Activated CD4-positive, alpha-beta T cell treated with anti-CD3 and anti-CD28 coated beads, Interleukin-2, amount 10 ng/mL, durations not matched to agents 24 days and 14 days (primary cell): ENCODE measurements at regions not wholly inside any gene's neighbourhood (a gene's known extent, or its start where the extent isn't known, plus 50 kb on each side); places are given as distances from the start of the nearest gene placed in this dataset.
A peak's percentile ranks its signal among the peaks of the same experiment; 100 is the strongest.

ENCODE experiments used
- DNase-seq: peaks from one replicate; pipeline ENCODE4 v3.0.0; 2022
- H3K27ac Mint-ChIP-seq: one replicate; pipeline ENCODE4 v1.8.0; 2022; ENCODE audit warnings: mild to moderate bottlenecking, mixed read lengths
- H3K27me3 Mint-ChIP-seq: one replicate; pipeline ENCODE4 v1.8.0; 2022; ENCODE audit warnings: mixed read lengths
- H3K36me3 Mint-ChIP-seq: one replicate; pipeline ENCODE4 v1.8.0; 2022; ENCODE audit warnings: low read depth, mild to moderate bottlenecking, mixed read lengths
- H3K4me1 Mint-ChIP-seq: one replicate; pipeline ENCODE4 v1.8.0; 2021; ENCODE audit warnings: mixed read lengths
- H3K4me3 Mint-ChIP-seq: one replicate; pipeline ENCODE4 v1.8.0; 2022; ENCODE audit warnings: mild to moderate bottlenecking, moderate library complexity, mixed read lengths
- H3K9me3 Mint-ChIP-seq: one replicate; pipeline ENCODE4 v1.8.0; 2021; ENCODE audit warnings: mixed read lengths
- intact Hi-C: fragments of 100-400 bp; cut with micrococcal nuclease; formaldehyde crosslinking; loops from one replicate; pipeline ENCODE4 v1.15.1; 2023

DNA sequence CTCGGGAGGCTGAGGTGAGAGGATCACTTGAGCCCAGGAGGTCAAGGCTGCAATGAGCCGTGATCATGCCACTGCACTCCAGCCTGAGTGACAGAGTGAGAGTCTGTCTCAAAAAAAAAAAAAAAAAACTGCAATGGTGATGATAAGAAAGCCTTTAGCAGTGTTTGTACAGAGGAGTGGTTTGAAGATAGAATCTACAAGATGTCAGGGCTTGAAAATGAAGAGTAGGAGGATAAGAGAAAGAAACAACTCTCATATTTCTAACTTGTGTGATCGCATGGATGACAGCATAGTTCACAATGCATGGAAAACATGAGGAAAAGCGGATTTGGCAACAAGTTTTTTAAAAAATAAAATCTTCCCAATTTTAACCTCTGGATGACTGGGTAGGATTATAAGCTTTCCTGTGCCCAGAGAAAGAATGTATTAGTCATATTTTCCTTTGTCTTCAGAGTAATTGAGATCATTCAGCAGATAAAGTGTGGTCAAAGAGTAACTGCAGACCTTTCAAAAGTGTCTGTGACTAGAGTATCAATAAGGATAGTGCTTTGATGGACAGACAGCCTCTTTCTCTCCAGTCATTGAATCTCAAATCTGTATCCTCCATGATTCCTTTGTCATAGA lies 328.1 kb downstream of the CASP12 start:
- no peak for DNase-seq
- H3K4me3 Mint-ChIP-seq = no peak overlapping the region
- H3K4me1 Mint-ChIP-seq = no peaks in the 10 kb centered on the region
- H3K36me3 Mint-ChIP-seq = no peaks in the 10 kb centered on the region
- intact Hi-C loops = no loop called here
- H3K9me3 Mint-ChIP-seq = peaks cover 21% of the 10 kb centered on the region
- H3K27ac Mint-ChIP-seq = no peak overlapping the region
- no peaks in the 10 kb centered on the region for H3K27me3 Mint-ChIP-seq

DNA sequence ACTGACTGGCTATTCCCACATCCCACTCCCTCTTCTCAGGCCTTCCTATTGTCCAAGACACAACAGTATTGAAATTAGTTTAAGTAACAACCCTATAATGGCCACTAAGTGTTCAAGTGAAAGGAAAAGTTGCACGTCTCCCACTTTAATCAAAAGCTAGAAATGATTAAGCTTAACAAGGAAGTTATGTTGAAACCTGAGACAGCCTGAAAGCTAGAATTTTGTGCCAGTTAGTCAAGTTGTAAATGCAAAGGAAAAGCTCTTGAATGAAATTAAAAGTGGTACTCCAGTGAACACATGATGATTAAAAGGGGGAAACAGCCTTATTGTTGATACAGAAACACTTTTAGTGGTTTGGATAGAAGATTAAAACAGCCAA lies 332.7 kb downstream of the CASP12 start:
- H3K36me3 Mint-ChIP-seq = no peaks in the 10 kb centered on the region
- no peak overlapping the region for H3K27ac Mint-ChIP-seq
- no peak for DNase-seq
- H3K27me3 Mint-ChIP-seq = no peaks in the 10 kb centered on the region
- no peak overlapping the region for H3K4me3 Mint-ChIP-seq
- H3K9me3 Mint-ChIP-seq = peaks cover 14% of the 10 kb centered on the region
- intact Hi-C loops = no loop called here
- no peaks in the 10 kb centered on the region for H3K4me1 Mint-ChIP-seq

DNA sequence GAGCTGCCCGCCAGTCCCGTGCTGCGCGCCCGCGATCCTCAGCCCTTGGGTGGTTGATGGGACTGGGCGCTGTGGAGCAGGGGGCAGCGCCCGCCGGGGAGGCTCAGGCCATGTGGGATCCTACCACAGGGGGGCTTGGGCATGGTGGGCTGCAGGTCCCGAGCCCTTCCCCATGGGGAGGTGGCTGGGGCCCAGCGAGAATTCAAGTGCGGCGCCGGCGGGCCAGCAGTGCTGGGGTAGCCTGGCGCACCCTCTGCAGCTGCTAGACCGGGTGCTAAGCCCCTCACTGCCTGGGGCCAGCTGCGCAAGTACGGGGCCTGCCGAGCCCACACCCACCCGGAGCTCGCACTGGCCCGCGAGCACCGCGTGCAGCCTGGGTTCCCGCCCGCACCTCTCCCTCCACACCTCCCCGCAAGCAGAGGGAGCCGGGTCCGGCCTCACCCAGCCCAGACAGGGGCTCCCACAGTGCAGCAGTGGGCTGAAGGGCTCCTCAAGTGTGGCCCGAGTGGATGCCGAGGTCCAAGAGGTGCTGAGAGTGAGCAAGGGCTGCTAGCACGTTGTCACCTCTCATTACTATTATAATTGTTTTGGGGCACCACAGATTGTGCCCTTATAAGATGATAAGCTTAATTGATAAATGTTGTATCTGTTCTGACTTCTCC lies 333.2 kb downstream of the CASP12 start:
- peaks cover 14% of the 10 kb centered on the region for H3K9me3 Mint-ChIP-seq
- H3K36me3 Mint-ChIP-seq = no peaks in the 10 kb centered on the region
- H3K4me3 Mint-ChIP-seq = no peak overlapping the region
- no peak overlapping the region for H3K27ac Mint-ChIP-seq
- DNase-seq = no peak
- no peaks in the 10 kb centered on the region for H3K27me3 Mint-ChIP-seq
- intact Hi-C loops = no loop called here
- H3K4me1 Mint-ChIP-seq = no peaks in the 10 kb centered on the region

DNA sequence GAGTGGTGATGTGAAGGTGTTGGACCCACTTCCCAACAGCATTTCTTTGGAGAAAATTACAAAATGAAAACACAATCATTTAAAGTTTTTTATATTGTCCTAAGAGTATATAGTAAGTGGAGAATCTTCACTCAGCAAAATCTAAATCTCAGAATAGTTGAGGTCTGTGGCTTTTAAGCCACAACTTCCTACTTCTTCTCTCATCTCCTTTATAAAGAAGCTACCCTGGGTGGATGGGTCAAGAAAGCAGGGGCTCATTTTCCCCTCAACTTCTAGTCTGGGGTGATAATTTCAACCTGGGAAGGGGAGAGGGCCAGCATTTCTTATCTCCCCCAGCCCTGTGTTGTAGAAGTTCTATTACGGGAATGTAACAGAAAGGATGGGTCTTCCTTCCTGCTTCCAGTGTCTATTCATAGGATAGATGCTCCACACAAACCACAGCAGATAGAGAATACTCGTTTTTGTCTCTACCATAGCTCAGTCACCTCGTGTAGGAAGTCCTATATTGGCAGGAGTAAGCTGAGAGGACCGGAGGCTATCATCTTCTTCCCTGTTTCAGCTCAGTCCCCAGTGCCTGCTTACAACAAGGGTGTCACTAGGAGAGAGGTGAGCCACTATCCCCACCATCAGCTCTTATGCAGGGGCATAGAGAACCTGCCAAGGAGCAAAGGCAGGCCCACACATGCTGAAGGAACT lies 341.5 kb downstream of the CASP12 start:
- Mint-ChIP-seq H3K36me3 (no peaks in the 10 kb centered on the region), H3K27me3 (peaks cover 15% of the 10 kb centered on the region), H3K27ac (no peak overlapping the region), H3K4me1 (peaks cover 2% of the 10 kb centered on the region), H3K9me3 (no peaks in the 10 kb centered on the region), H3K4me3 (no peak overlapping the region)
- intact Hi-C loops = no loop called here
- no peak for DNase-seq

DNA sequence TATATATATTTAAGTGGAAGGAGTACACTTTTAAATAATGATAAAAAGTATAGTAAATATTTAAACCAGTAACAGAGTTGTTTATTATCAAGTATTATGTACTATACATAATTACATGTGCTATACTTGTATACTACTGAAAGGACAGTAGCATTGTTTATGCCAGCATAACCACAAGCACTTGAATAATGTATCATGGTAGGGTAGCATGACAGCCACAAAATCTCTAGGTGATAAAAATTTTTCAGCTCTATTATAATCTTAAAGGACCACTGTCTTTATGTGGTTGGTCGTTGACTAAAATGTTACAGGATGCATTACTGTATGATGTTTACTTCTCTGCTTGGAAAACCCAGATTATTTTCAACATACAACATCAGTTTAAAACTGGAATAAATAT lies 349.2 kb downstream of the CASP12 start:
- Mint-ChIP-seq H3K9me3 (no peaks in the 10 kb centered on the region), H3K4me1 (no peaks in the 10 kb centered on the region), H3K36me3 (no peaks in the 10 kb centered on the region), H3K27ac (no peak overlapping the region), H3K27me3 (peaks cover 2% of the 10 kb centered on the region), H3K4me3 (no peak overlapping the region)
- DNase-seq = no peak
- intact Hi-C loops = no loop called here

DNA sequence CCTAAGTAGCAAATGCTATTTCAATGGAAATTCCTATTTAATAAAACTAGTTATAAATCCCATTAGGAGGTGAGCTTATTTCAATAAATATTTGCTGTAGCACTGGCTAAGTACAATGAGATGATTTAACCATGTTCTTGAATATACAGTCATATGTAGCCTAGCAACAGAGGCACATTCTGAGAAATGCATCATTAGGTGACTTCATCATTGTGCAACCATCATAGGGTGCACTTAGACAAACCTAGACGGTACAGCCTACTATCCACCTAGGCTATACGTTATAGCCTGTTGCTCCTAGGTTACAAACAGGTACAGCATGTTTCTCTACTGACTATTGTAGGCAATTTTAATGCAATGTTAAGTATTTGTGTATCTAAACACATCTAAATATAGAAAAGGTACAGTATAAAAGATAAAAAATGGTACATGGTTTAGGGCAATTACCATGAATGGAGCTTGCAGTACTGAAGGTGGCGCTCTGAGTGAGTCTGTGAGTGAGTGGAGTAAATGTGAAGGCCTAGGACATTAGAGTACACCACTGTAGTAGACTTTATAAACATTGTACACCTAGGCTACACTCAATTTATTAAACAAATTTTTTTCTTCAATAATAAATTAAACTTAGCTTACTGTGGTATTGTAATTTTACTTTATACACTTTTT lies 350.1 kb downstream of the CASP12 start:
- intact Hi-C loops = no loop called here
- Mint-ChIP-seq H3K27ac (no peak overlapping the region), H3K4me3 (no peak overlapping the region), H3K9me3 (no peaks in the 10 kb centered on the region), H3K27me3 (peaks cover 2% of the 10 kb centered on the region), H3K36me3 (no peaks in the 10 kb centered on the region), H3K4me1 (no peaks in the 10 kb centered on the region)
- DNase-seq = no peak

DNA sequence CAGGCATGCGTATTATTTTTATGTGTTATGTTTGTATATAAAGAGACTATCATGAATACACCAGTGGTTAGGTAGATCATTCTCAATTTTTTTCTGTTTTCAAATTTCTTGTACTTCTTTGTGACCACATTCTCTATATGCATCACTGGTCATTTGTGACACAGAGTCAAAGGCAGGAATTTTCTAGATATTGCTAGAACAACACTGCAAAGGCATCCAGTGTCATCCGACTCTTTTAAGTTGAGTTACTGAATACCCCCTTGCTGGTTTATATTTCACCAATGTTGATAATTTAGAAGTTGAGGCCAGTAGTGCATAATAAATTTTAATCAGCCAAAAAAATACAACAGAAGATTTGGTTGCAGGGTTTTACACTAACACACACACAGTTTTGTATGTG lies 351.8 kb downstream of the CASP12 start:
- Mint-ChIP-seq H3K27me3 (peaks cover under 1% of the 10 kb centered on the region), H3K4me1 (no peaks in the 10 kb centered on the region), H3K27ac (no peak overlapping the region), H3K9me3 (no peaks in the 10 kb centered on the region), H3K36me3 (no peaks in the 10 kb centered on the region), H3K4me3 (no peak overlapping the region)
- intact Hi-C loops = no loop called here
- DNase-seq = no peak

DNA sequence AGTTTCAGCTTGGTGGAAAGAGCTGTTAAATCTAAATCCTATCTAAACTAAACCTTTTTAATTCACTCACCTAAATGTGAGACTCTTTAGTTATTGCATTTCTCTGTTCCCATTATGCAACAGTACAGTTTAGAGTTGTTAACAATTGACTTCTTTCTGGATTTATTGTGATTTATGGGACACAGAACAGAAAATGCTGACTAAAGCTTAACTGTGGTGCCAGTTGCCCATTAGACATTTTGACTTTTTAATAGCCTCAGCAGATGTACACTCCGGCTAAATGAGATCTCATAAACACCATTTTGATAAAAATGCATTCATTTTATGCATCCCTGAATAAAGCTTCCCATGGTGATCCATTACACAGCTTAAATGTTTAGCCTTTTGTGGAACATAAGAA lies 356.6 kb downstream of the CASP12 start:
- Mint-ChIP-seq H3K4me3 (no peak overlapping the region), H3K4me1 (no peaks in the 10 kb centered on the region), H3K27me3 (peaks cover 2% of the 10 kb centered on the region), H3K9me3 (no peaks in the 10 kb centered on the region), H3K36me3 (no peaks in the 10 kb centered on the region), H3K27ac (no peak overlapping the region)
- DNase-seq = no peak
- intact Hi-C loops = no loop called here

DNA sequence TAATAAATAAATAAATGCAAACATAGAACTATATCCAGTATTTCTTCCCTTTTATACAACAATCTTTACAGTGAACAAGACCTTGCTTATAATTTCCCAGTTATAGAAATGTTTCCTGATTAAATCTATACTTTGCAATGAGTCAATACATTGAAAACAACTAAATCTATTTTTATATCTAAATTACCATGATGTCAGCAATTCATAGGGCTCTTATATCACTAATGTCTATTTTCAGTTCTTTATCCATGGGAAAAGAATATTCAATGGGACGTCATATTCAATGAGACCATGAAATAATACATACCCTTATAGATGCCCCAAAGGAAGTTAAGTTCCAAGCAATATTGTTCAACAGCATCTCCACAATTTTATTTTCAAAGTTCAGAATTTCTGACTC lies 359.9 kb downstream of the CASP12 start:
- Mint-ChIP-seq H3K4me1 (no peaks in the 10 kb centered on the region), H3K27me3 (peaks cover 6% of the 10 kb centered on the region), H3K27ac (no peak overlapping the region), H3K9me3 (no peaks in the 10 kb centered on the region), H3K4me3 (no peak overlapping the region), H3K36me3 (no peaks in the 10 kb centered on the region)
- intact Hi-C loops = no loop called here
- no peak for DNase-seq

DNA sequence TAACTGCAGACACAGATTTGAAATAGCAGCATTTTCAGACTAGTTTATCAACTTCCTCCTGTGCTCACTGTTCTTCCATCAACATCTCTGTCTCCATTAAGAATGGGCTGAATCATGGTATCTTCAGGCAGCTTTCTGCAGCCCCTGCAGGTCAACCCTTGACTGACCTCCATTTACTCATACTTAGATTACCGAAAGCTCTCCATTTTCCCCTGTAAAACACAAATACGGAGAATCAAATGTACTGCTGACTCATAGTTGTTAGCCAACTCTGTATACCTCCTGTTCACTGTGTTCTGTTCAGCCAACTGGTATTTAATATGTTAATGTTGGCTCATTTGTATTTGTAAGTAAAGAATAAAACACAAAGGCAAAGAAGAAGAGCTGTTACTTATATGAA lies 364.0 kb downstream of the CASP12 start:
- peaks cover 6% of the 10 kb centered on the region for H3K27me3 Mint-ChIP-seq
- H3K9me3 Mint-ChIP-seq = no peaks in the 10 kb centered on the region

DNA sequence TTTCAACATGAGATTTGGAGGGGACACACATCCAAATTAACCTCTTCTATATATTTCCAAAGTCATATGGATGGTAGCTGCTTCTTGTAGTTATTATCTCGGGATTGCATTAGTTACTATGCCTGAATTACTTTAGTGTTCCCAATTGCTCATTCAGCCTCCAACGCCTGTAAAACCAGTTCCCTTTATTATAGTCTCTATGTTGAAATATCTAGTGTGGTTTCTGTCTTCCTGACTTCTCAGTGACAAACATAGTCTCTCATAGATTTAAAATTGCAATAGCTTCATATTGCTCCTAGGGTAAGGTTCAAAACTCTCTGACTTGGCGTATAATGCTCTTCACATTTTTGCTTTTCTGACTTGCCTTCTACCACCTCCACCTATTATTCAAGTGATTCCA lies 366.4 kb downstream of the CASP12 start:
- Mint-ChIP-seq H3K36me3 (no peaks in the 10 kb centered on the region), H3K27me3 (peaks cover 5% of the 10 kb centered on the region), H3K4me1 (no peaks in the 10 kb centered on the region), H3K9me3 (no peaks in the 10 kb centered on the region), H3K4me3 (no peak overlapping the region), H3K27ac (no peak overlapping the region)
- DNase-seq = no peak
- intact Hi-C loops = no loop called here

More for the DNA sequence above, 364.0 kb downstream of the CASP12 start:
- no peak overlapping the region for H3K4me3 Mint-ChIP-seq
- intact Hi-C loops = no loop called here
- H3K27ac Mint-ChIP-seq = no peak overlapping the region
- DNase-seq = no peak
- no peaks in the 10 kb centered on the region for H3K4me1 Mint-ChIP-seq
- H3K36me3 Mint-ChIP-seq = no peaks in the 10 kb centered on the region

DNA sequence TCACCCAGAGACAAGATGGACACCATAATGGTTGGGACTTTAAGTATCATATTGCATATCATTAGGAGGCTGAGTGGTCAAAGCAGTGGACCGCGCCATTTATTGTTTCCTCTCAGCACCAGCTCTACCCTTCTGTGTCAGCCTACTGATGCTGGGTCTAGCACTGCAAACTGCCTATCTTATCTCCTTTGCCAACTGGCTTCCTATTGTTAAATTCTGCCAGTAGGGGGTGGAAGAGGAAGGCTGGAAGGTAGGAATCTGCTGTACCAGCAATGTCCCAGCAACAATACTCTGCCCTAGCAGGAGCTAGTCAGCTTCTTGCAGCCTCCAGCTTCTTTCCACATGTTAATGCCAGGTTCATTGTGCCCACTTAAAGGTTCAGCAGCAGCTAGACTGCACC lies 367.1 kb upstream of the PDGFD start:
- intact Hi-C loops = no loop called here
- no peaks in the 10 kb centered on the region for H3K27me3 Mint-ChIP-seq
- no peak overlapping the region for H3K4me3 Mint-ChIP-seq
- no peak overlapping the region for H3K27ac Mint-ChIP-seq
- H3K4me1 Mint-ChIP-seq = no peaks in the 10 kb centered on the region
- no peaks in the 10 kb centered on the region for H3K36me3 Mint-ChIP-seq
- H3K9me3 Mint-ChIP-seq = no peaks in the 10 kb centered on the region
- peak; percentile 65 for DNase-seq

DNA sequence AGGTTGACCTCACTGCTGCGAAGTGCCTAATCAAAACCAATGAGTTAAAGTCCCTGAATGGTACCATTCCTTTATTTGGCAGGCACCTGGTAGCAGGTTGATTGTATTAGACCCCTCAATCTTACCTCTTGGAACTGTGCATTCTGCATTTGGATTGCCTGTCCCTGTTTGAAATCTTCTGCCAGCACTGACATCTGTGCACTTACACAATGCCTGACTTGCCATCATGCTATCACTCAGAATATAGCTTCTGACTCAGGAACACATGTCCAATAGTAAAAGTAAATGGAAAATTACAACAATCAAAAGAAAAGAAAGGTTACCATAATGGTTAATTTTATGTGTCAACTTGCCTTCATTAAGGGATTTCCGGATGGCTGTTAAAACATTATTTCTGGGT lies 366.0 kb upstream of the PDGFD start:
- no peaks in the 10 kb centered on the region for H3K9me3 Mint-ChIP-seq
- intact Hi-C loops = no loop called here
- H3K4me1 Mint-ChIP-seq = no peaks in the 10 kb centered on the region
- no peak overlapping the region for H3K27ac Mint-ChIP-seq
- H3K4me3 Mint-ChIP-seq = no peak overlapping the region
- no peaks in the 10 kb centered on the region for H3K36me3 Mint-ChIP-seq
- DNase-seq = no peak
- no peaks in the 10 kb centered on the region for H3K27me3 Mint-ChIP-seq

DNA sequence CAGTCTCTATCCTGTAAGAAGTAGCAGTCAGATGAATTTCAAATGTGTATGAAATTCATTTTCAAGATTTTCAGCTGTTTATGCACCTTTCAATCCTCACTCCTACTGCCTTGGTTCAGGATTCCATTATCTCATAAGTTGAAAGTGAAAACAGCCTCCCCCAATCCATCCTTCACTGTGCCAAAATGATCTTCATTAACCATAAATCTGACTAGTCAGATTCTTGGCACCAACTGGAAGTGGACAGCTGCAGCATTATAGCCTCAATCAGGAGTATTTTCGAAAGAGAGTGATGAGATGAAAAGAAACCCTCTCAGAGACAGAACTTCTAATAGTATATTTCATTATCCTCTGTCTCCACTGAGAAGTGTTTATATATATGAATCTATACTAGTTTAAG lies 365.3 kb upstream of the PDGFD start:
- Mint-ChIP-seq H3K9me3 (no peaks in the 10 kb centered on the region), H3K27me3 (no peaks in the 10 kb centered on the region), H3K27ac (no peak overlapping the region), H3K4me1 (no peaks in the 10 kb centered on the region), H3K36me3 (no peaks in the 10 kb centered on the region), H3K4me3 (no peak overlapping the region)
- no peak for DNase-seq
- intact Hi-C loops = no loop called here
